PFSK-1 (cell line): ENCODE measurements at regions not wholly inside any gene's neighbourhood (a gene's known extent, or its start where the extent isn't known, plus 50 kb on each side); places are given as distances from the start of the nearest gene placed in this dataset.

ENCODE experiments used
- FOXP2 ChIP-seq: optimal IDR thresholded peaks from 2 replicates; pipeline ENCODE3; 2011; ENCODE audit warnings: borderline replicate concordance, control low read depth, inconsistent platforms; ENCODE audit not compliant: insufficient read depth; ENCODE audit errors: extremely low read length, extremely low read depth
- POLR2AphosphoS5 ChIP-seq: IDR thresholded peaks from 2 replicates; pipeline ENCODE4 v1.6.1; 2012; ENCODE audit warnings: low read depth, mild to moderate bottlenecking, control low read depth, low read length, moderate library complexity
- REST ChIP-seq, 2 experiments: IDR thresholded peaks; 2 replicates each; pipeline versions ENCODE4 v1.6.1 to v1.8.0; 2011 to 2012; ENCODE audit warnings: low read depth in 2 of 2, low read length in 2 of 2, control low read depth in 1 of 2, inconsistent platforms in 1 of 2, mild to moderate bottlenecking in 1 of 2, moderate library complexity in 1 of 2; ENCODE audit not compliant: insufficient read depth in 1 of 2
- SIN3A ChIP-seq: IDR thresholded peaks from 2 replicates; pipeline ENCODE4 v1.6.1; 2012; ENCODE audit warnings: mild to moderate bottlenecking, low read length, moderate library complexity, borderline replicate concordance; ENCODE audit not compliant: insufficient read depth
- TAF1 ChIP-seq: IDR thresholded peaks from 2 replicates; pipeline ENCODE4 v1.6.1; 2012; ENCODE audit warnings: low read length, control low read depth, borderline replicate concordance; ENCODE audit not compliant: insufficient read depth

- TF ChIP-seq REST (IDR thresholded peaks at IDR 0.05; ENCODE audit: insufficient read depth in 1 of 2, low read depth in 2 of 2, low read length in 2 of 2), result no peak
- no peak for TF ChIP-seq SIN3A
Observed at GRCh38 chr11:82653752-82654151, 79.9 kb downstream of the FAM181B start.

- no peak for TF ChIP-seq SIN3A
- TF ChIP-seq TAF1, result no peak
- no peak for TF ChIP-seq REST (IDR thresholded peaks at IDR 0.05; ENCODE audit: insufficient read depth in 1 of 2, low read depth in 2 of 2, low read length in 2 of 2)
Observed at GRCh38 chr11:82639251-82639650, 94.4 kb downstream of the FAM181B start.

GRCh38 chr11:82636615-82637014 lies 97.0 kb downstream of the FAM181B start:
- TF ChIP-seq SIN3A (no peak), REST (IDR thresholded peaks at IDR 0.05; ENCODE audit: insufficient read depth in 1 of 2, low read depth in 2 of 2, low read length in 2 of 2) (no peak), TAF1 (no peak), POLR2AphosphoS5 (no peak), FOXP2 (no peak)

- no peak for TF ChIP-seq SIN3A
- TF ChIP-seq POLR2AphosphoS5, result no peak
- no peak for TF ChIP-seq TAF1
- no peak for TF ChIP-seq FOXP2
- TF ChIP-seq REST (IDR thresholded peaks at IDR 0.05; ENCODE audit: insufficient read depth in 1 of 2, low read depth in 2 of 2, low read length in 2 of 2), result no peak
Observed at GRCh38 chr11:82634091-82634490, 99.6 kb downstream of the FAM181B start.

GRCh38 chr11:82631722-82632630 lies 101.7 kb downstream of the FAM181B start:
- TF ChIP-seq SIN3A (no peak), REST (IDR thresholded peaks at IDR 0.05; ENCODE audit: insufficient read depth in 1 of 2, low read depth in 2 of 2, low read length in 2 of 2) (no peak), POLR2AphosphoS5 (no peak), TAF1 (no peak), FOXP2 (no peak)
